Suprapubic skin (tissue), 4 donors: ENCODE measurements at regions not wholly inside any gene's neighbourhood (a gene's known extent, or its start where the extent isn't known, plus 50 kb on each side); places are given as distances from the start of the nearest gene placed in this dataset.

Experiments
- DNase-seq, 2 donors: peaks; one replicate each; pipeline ENCODE4 v3.0.0-alpha.2; 2019; ENCODE audit warnings: low spot score in 2 of 2
- H3K27ac ChIP-seq: fragments of 200-600 bp; sonication (generic); one replicate; pipeline ENCODE4 v1.5.1; 2019
- H3K27me3 ChIP-seq: fragments of 200-600 bp; sonication (generic); one replicate; pipeline ENCODE4 v1.5.1; 2019
- H3K36me3 ChIP-seq: fragments of 200-600 bp; sonication (generic); one replicate; pipeline ENCODE4 v1.5.1; 2019
- H3K4me1 ChIP-seq: fragments of 200-600 bp; sonication (generic); one replicate; pipeline ENCODE4 v1.5.1; 2019
- H3K4me3 ChIP-seq: fragments of 200-600 bp; sonication (generic); one replicate; pipeline ENCODE4 v1.5.1; 2019; ENCODE audit warnings: mild to moderate bottlenecking
- H3K9me3 ChIP-seq: fragments of 200-600 bp; sonication (generic); one replicate; pipeline ENCODE4 v1.5.1; 2019
- EP300 ChIP-seq: sonication (generic); formaldehyde crosslinking; IDR thresholded peaks from one replicate; pipeline ENCODE4 v1.6.1; 2017; ENCODE audit warnings: antibody characterized with exemption
- POLR2A ChIP-seq, 2 donors: fragments of 450-650 bp; IDR thresholded peaks; one replicate each; pipeline ENCODE4 v1.6.1; 2017; ENCODE audit warnings: antibody characterized with exemption in 2 of 2, mild to moderate bottlenecking in 2 of 2, moderate library complexity in 2 of 2
- POLR2AphosphoS5 ChIP-seq, 3 donors: sonication (generic); formaldehyde crosslinking; IDR thresholded peaks; one replicate each; pipeline ENCODE4 v1.6.1; 2017; ENCODE audit warnings: antibody characterized with exemption in 3 of 3
- WGBS: methylation state at CpG from one replicate; pipeline ENCODE4 v1.1.5; 2018; 5-methylcytosine and 5-hydroxymethylcytosine counted together
- TF ChIP-seq, protein P1 (sequence below), 2 donors: fragments of 200-600 bp in 1 of 2; fragments of 450-650 bp in 1 of 2; sonication (generic) in 1 of 2; IDR thresholded peaks; one replicate each; pipeline ENCODE4 v1.5.1; 2016 to 2019; ENCODE audit warnings: antibody characterized with exemption in 2 of 2, mild to moderate bottlenecking in 1 of 2, moderate library complexity in 1 of 2

DNA sequence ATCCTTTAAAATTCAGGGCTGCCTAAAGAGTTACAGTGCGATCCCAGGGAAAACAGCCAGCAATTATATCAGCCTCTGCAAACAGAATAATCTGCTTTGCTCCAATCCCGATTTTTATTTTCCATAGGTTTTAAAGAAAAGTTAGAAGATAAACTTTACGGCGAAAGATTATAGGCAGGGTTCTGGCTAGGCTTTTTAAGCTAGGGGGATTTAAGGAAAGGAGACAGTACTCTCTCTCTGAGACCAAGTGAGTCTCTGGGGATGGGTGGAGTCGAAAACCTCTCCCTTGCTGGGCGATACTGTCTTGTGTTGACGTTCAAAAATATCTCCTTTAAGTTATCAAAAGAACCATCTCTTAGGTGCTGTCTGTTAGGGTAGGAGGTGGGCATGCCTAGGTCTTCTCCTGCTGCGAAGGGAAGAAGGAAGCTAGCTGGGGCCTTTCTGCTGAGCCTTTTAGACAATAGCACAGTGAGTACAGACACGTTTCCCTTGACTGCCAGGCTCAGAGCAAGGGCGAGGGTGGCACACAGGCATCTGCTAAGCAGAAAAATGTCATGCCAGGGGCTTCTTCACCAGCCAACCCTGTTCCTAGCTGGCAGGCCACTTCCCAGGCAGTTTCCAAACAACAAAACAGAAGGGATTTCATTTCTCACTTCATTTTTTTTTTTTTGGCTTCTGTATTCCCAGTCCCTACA lies 167.9 kb upstream of the MAF start:
- no peak for DNase-seq
- Histone ChIP-seq H3K4me3 (peak overlapping the region; percentile 31), H3K27me3 (no peaks in the 10 kb centered on the region), H3K4me1 (peaks cover 39% of the 10 kb centered on the region), H3K36me3 (no peaks in the 10 kb centered on the region), H3K27ac (peak overlapping the region; percentile 88), H3K9me3 (no peaks in the 10 kb centered on the region)
- TF ChIP-seq EP300 (no peak), POLR2A (IDR thresholded peaks at IDR 0.05) (no peak), POLR2AphosphoS5 (IDR thresholded peaks at IDR 0.05) (no peak)
- TF ChIP-seq, protein P1, sequence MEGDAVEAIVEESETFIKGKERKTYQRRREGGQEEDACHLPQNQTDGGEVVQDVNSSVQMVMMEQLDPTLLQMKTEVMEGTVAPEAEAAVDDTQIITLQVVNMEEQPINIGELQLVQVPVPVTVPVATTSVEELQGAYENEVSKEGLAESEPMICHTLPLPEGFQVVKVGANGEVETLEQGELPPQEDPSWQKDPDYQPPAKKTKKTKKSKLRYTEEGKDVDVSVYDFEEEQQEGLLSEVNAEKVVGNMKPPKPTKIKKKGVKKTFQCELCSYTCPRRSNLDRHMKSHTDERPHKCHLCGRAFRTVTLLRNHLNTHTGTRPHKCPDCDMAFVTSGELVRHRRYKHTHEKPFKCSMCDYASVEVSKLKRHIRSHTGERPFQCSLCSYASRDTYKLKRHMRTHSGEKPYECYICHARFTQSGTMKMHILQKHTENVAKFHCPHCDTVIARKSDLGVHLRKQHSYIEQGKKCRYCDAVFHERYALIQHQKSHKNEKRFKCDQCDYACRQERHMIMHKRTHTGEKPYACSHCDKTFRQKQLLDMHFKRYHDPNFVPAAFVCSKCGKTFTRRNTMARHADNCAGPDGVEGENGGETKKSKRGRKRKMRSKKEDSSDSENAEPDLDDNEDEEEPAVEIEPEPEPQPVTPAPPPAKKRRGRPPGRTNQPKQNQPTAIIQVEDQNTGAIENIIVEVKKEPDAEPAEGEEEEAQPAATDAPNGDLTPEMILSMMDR (IDR thresholded peaks at IDR 0.05): no peak
- 10% methylated on average over 10 of the region's 10 CpGs for WGBS

DNA sequence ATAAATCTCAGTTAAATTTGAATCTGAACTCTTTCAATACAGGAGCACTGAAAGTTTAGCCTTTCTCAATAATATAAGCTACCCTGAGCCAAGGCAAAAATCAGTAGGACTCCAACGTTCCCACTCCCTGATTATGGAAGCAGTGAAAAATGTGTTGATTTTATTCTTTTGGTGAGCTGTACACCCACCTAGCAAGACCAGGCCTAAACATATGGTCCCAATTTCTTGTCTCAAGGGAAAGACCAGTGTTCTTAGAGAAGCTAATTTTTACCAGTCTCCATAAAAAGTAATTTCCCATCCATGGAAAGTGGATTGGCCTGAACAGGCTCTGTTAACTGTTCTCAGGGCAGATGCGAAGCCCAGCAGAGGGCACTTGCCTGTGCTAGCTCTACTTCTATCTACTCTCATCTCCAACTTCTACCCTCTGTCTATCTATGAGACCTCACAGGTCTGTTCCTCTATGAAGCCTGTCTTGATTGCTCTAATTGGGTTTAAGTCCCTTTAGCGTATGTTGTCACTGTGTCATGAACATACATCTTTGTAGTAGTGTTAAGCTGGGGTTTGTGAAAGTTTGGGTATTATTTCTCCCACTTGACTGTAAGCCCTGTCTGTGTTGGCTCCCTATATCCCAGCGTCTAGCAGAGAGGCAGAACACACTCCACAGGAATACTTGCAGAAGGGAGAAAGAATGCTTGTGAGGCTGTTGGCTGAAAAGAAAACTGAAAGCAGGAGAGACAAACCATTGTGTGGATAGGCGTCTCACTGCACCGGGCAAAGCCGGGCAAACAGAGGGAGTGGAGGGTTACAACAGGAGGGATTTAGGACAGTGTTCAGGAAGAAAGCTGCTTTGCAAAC lies 167.1 kb upstream of the MAF start:
- H3K27me3 ChIP-seq: no peaks in the 10 kb centered on the region
- no peaks in the 10 kb centered on the region for H3K36me3 ChIP-seq
- no peak for DNase-seq
- peak overlapping the region; percentile 31 for H3K4me3 ChIP-seq
- H3K4me1 ChIP-seq: peaks cover 39% of the 10 kb centered on the region
- WGBS: 27% methylated on average over 7 of the region's 7 CpGs
- no peaks in the 10 kb centered on the region for H3K9me3 ChIP-seq
- peak overlapping the region; percentile 88 for H3K27ac ChIP-seq
- TF ChIP-seq POLR2AphosphoS5 (IDR thresholded peaks at IDR 0.05): no peak
- TF ChIP-seq, protein P1 (IDR thresholded peaks at IDR 0.05): no peak
- TF ChIP-seq POLR2A (IDR thresholded peaks at IDR 0.05): no peak
- no peak for TF ChIP-seq EP300

DNA sequence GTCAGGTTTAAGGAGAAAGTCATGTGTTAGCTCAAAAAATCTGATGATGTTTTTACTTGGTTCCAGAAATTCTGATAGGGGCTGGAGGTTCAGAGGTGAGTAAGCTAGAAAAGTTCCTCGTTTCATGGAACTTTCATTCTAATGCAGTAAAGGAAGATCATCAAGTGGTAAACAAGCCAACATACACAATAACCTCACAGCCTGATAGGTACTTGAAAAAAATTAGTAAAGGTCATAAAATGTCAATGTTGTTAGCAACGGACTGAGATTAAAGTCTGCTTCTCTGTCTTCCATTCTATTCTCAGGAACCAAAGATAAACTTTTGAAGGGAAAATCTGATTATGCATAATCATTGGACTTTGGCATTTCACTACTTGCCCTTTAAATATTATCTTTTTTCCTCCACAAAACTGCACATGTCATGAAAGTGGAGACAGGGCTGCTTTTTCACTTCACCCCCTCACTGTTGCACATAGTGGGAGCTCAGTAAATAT lies 165.4 kb upstream of the MAF start:
- no peaks in the 10 kb centered on the region for H3K9me3 ChIP-seq
- no peak overlapping the region for H3K4me3 ChIP-seq
- H3K4me1 ChIP-seq: peaks cover 45% of the 10 kb centered on the region
- H3K27me3 ChIP-seq: no peaks in the 10 kb centered on the region
- TF ChIP-seq EP300 (no peak), POLR2A (IDR thresholded peaks at IDR 0.05) (no peak), POLR2AphosphoS5 (IDR thresholded peaks at IDR 0.05) (no peak)
- TF ChIP-seq, protein P1 (IDR thresholded peaks at IDR 0.05): no peak
- H3K27ac ChIP-seq: no peak overlapping the region
- no peak for DNase-seq
- 85% methylated on average over 2 of the region's 2 CpGs for WGBS
- no peaks in the 10 kb centered on the region for H3K36me3 ChIP-seq

DNA sequence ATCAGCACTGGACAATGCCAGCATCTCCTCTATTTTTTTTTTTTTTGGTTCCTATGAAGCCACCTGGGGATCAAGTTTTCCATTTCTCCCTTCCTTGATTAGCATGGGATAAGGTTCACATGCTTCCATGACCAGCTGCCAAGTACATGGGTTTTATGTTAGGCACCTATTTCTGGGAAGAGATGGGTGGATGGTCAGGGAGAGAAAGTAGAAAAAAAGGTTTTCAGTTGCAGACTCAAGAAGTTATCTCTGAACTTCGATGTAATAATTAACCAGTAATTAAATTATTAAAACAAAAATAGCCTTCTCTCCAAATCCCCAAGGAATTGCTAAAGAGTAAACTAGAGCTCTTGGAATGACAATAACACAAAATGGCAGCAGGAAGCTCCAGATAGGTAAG lies 164.9 kb upstream of the MAF start:
- no peaks in the 10 kb centered on the region for H3K27me3 ChIP-seq
- H3K4me1 ChIP-seq: peaks cover 46% of the 10 kb centered on the region
- DNase-seq: no peak
- H3K36me3 ChIP-seq: no peaks in the 10 kb centered on the region
- H3K4me3 ChIP-seq: no peak overlapping the region
- WGBS: 90% methylated on average over 1 of the region's 1 CpG
- no peak for TF ChIP-seq EP300
- TF ChIP-seq, protein P1 (IDR thresholded peaks at IDR 0.05): no peak
- TF ChIP-seq POLR2A (IDR thresholded peaks at IDR 0.05): no peak
- no peak for TF ChIP-seq POLR2AphosphoS5 (IDR thresholded peaks at IDR 0.05)
- no peaks in the 10 kb centered on the region for H3K9me3 ChIP-seq
- no peak overlapping the region for H3K27ac ChIP-seq
